Esophagus muscularis mucosa (tissue), 3 donors: ENCODE measurements at regions not wholly inside any gene's neighbourhood (a gene's known extent, or its start where the extent isn't known, plus 50 kb on each side); places are given as distances from the start of the nearest gene placed in this dataset.

Experiments
- CTCF ChIP-seq, 3 experiments: fragments of 200-600 bp in 2 of 3; fragments of 450-650 bp in 1 of 3; sonication (generic) in 2 of 3; IDR thresholded peaks; one replicate each; pipeline ENCODE4 v1.5.1; 2017 to 2019; ENCODE audit warnings: antibody characterized with exemption in 3 of 3, mild to moderate bottlenecking in 2 of 3, moderate library complexity in 1 of 3
- POLR2A ChIP-seq: fragments of 450-650 bp; IDR thresholded peaks from one replicate; pipeline ENCODE4 v1.6.1; 2017; ENCODE audit warnings: antibody characterized with exemption, moderate library complexity, mild to moderate bottlenecking, low read depth
- POLR2AphosphoS5 ChIP-seq, 2 donors: sonication (generic); formaldehyde crosslinking; IDR thresholded peaks; one replicate each; pipeline ENCODE4 v1.6.1; 2017; ENCODE audit warnings: antibody characterized with exemption in 2 of 2

- TF ChIP-seq CTCF (IDR thresholded peaks at IDR 0.05): no peak
- TF ChIP-seq POLR2A: no peak
- no peak for TF ChIP-seq POLR2AphosphoS5 (IDR thresholded peaks at IDR 0.05)
Observed at GRCh38 chr12:24510581-24511125, 438.2 kb downstream of the BCAT1 start.
